CD4-positive, CD25-positive, alpha-beta regulatory T cell (primary cell): ENCODE measurements at regions not wholly inside any gene's neighbourhood (a gene's known extent, or its start where the extent isn't known, plus 50 kb on each side); places are given as distances from the start of the nearest gene placed in this dataset.

Experiments used
- ATAC-seq, 2 donors: fragments of 150-1000 bp; cut with Tn5 transposase; one replicate each; pipeline ENCODE4 v1.10.0; 2021; ENCODE audit warnings: low read depth in 2 of 2, moderate number of reproducible peaks in 2 of 2, moderate library complexity in 1 of 2
- DNase-seq, 3 donors: peaks; one replicate each; pipeline versions ENCODE4 v3.0.0 to v3.0.0-alpha.2; 2012 to 2022; ENCODE audit warnings: mixed read lengths in 1 of 3
- H3K27ac ChIP-seq: one replicate; pipeline ENCODE4 v1.7.0; 2013; ENCODE audit warnings: mild to moderate bottlenecking, low read length; ENCODE audit not compliant: insufficient read depth, poor library complexity, severe bottlenecking
- H3K27me3 ChIP-seq: one replicate; pipeline ENCODE4 v1.7.0; 2013; ENCODE audit warnings: low read length; ENCODE audit not compliant: control insufficient read depth, insufficient read depth
- H3K36me3 ChIP-seq: one replicate; pipeline ENCODE4 v1.7.0; 2013; ENCODE audit warnings: mild to moderate bottlenecking, low read length, moderate library complexity; ENCODE audit not compliant: control insufficient read depth, insufficient read depth
- H3K4me1 ChIP-seq: 2 replicates; pipeline ENCODE4 v1.7.0; 2013; ENCODE audit warnings: mild to moderate bottlenecking, low read length; ENCODE audit not compliant: insufficient read depth, control insufficient read depth, poor library complexity, severe bottlenecking
- H3K4me3 ChIP-seq: one replicate; pipeline ENCODE4 v1.7.0; 2013; ENCODE audit warnings: low read depth, mild to moderate bottlenecking, low read length, moderate library complexity
- H3K9me3 ChIP-seq, 2 experiments: 1 replicate in 1 of 2; 2 replicates in 1 of 2; pipeline ENCODE4 v1.7.0; 2013; ENCODE audit warnings: low read length in 2 of 2, mild to moderate bottlenecking in 1 of 2, moderate library complexity in 1 of 2; ENCODE audit not compliant: control insufficient read depth in 2 of 2
- H3K27ac Mint-ChIP-seq, 3 donors: one replicate each; pipeline ENCODE4 v1.8.0; 2020 to 2022; ENCODE audit warnings: mild to moderate bottlenecking in 3 of 3, mixed read lengths in 3 of 3, moderate library complexity in 2 of 3
- H3K27me3 Mint-ChIP-seq: one replicate; pipeline ENCODE4 v1.8.0; 2022; ENCODE audit warnings: mild to moderate bottlenecking, mixed read lengths
- H3K36me3 Mint-ChIP-seq: one replicate; pipeline ENCODE4 v1.8.0; 2020; ENCODE audit warnings: mixed read lengths
- H3K4me1 Mint-ChIP-seq, 4 donors: one replicate each; pipeline ENCODE4 v1.8.0; 2020 to 2022; ENCODE audit warnings: mixed read lengths in 4 of 4, mild to moderate bottlenecking in 1 of 4
- H3K4me3 Mint-ChIP-seq, 4 donors: one replicate each; pipeline ENCODE4 v1.8.0; 2020 to 2022; ENCODE audit warnings: mild to moderate bottlenecking in 4 of 4, mixed read lengths in 4 of 4, moderate library complexity in 3 of 4
- H3K9me3 Mint-ChIP-seq, 7 donors: one replicate each; pipeline ENCODE4 v1.8.0; 2020 to 2022; ENCODE audit warnings: mixed read lengths in 7 of 7, mild to moderate bottlenecking in 3 of 7, moderate library complexity in 2 of 7

- H3K27ac ChIP-seq = no peak overlapping the region
- ATAC-seq (no peak), DNase-seq (no peak)
- H3K4me3 ChIP-seq = no peak overlapping the region
- no peaks in the 10 kb centered on the region for H3K36me3 ChIP-seq
- Mint-ChIP-seq H3K4me1 (no peaks in the 10 kb centered on the region), H3K27me3 (no peaks in the 10 kb centered on the region), H3K36me3 (no peaks in the 10 kb centered on the region), H3K9me3 (peaks cover 0 to 7% (median 2%) of the 10 kb centered on the region in 7 donors), H3K4me3 (no peak overlapping the region), H3K27ac (no peak overlapping the region)
- no peaks in the 10 kb centered on the region for H3K27me3 ChIP-seq
- H3K4me1 ChIP-seq = no peaks in the 10 kb centered on the region
- H3K9me3 ChIP-seq = no peaks in the 10 kb centered on the region
Measured at GRCh38 chr18:67143028-67143427, 373.5 kb downstream of the DSEL start.

- ATAC-seq (no peak), DNase-seq (no peak)
- H3K4me1 ChIP-seq = no peaks in the 10 kb centered on the region
- H3K36me3 ChIP-seq = no peaks in the 10 kb centered on the region
- Mint-ChIP-seq H3K27ac (no peak overlapping the region), H3K4me1 (no peaks in the 10 kb centered on the region), H3K36me3 (no peaks in the 10 kb centered on the region), H3K4me3 (no peak overlapping the region), H3K9me3 (peaks cover 0 to 7% (median 2%) of the 10 kb centered on the region in 7 donors), H3K27me3 (no peaks in the 10 kb centered on the region)
- no peaks in the 10 kb centered on the region for H3K9me3 ChIP-seq
- H3K27ac ChIP-seq = no peak overlapping the region
- H3K27me3 ChIP-seq = no peaks in the 10 kb centered on the region
- H3K4me3 ChIP-seq = no peak overlapping the region
Measured at GRCh38 chr18:67142604-67143003, 373.9 kb downstream of the DSEL start.

GRCh38 chr18:67140495-67140894 is 376.0 kb downstream of the DSEL start:
- H3K27me3 ChIP-seq = no peaks in the 10 kb centered on the region
- H3K36me3 ChIP-seq = no peaks in the 10 kb centered on the region
- Mint-ChIP-seq H3K9me3 (peaks cover 0 to 7% (median 2%) of the 10 kb centered on the region in 7 donors), H3K4me3 (no peak overlapping the region), H3K4me1 (no peaks in the 10 kb centered on the region), H3K36me3 (no peaks in the 10 kb centered on the region), H3K27ac (no peak overlapping the region), H3K27me3 (no peaks in the 10 kb centered on the region)
- ATAC-seq (no peak), DNase-seq (no peak)
- H3K4me3 ChIP-seq = no peak overlapping the region
- no peaks in the 10 kb centered on the region for H3K9me3 ChIP-seq
- H3K27ac ChIP-seq = no peak overlapping the region
- H3K4me1 ChIP-seq = no peaks in the 10 kb centered on the region

DNA sequence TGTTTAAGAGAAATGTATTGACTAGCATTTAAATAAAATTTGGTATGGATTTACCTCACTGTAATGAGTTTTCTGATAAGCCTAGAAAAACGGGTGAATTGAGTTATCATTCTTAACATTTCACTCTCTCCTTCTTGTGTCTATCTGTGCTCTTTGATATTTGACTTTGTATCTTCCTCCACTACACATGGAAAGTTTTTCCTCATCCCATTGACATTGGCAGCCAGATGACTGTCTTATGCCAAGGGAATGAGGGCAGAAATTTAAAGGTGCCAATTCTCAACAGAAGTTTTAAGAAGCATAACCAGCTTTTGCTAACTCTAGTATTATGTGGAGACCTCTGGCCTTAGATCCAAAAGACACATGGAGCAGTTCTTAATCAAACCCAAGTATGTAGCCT is 376.6 kb downstream of the DSEL start:
- Mint-ChIP-seq H3K4me3 (no peak overlapping the region), H3K27me3 (no peaks in the 10 kb centered on the region), H3K4me1 (no peaks in the 10 kb centered on the region), H3K36me3 (no peaks in the 10 kb centered on the region), H3K27ac (peak overlapping the region in 1 of 3 donors; percentile 33), H3K9me3 (peaks cover 0 to 7% (median 2%) of the 10 kb centered on the region in 7 donors)
- Histone ChIP-seq H3K4me1 (no peaks in the 10 kb centered on the region), H3K27ac (no peak overlapping the region), H3K4me3 (no peak overlapping the region), H3K36me3 (no peaks in the 10 kb centered on the region), H3K27me3 (no peaks in the 10 kb centered on the region), H3K9me3 (no peaks in the 10 kb centered on the region)
- no peak for ATAC-seq
- DNase-seq = no peak

GRCh38 chr18:67135981-67136380 is 380.5 kb downstream of the DSEL start:
- no peak overlapping the region for H3K27ac ChIP-seq
- DNase-seq (no peak), ATAC-seq (no peak)
- H3K4me3 ChIP-seq = no peak overlapping the region
- Mint-ChIP-seq H3K4me3 (no peak overlapping the region), H3K27ac (no peak overlapping the region), H3K4me1 (no peaks in the 10 kb centered on the region), H3K27me3 (no peaks in the 10 kb centered on the region), H3K36me3 (no peaks in the 10 kb centered on the region), H3K9me3 (peaks cover 0 to 16% (median 3%) of the 10 kb centered on the region in 7 donors)
- H3K36me3 ChIP-seq = no peaks in the 10 kb centered on the region
- H3K9me3 ChIP-seq = no peaks in the 10 kb centered on the region
- H3K27me3 ChIP-seq = no peaks in the 10 kb centered on the region
- H3K4me1 ChIP-seq = no peaks in the 10 kb centered on the region

- no peaks in the 10 kb centered on the region for H3K27me3 Mint-ChIP-seq
Measured at GRCh38 chr18:67134911-67135310, 381.6 kb downstream of the DSEL start.

DNA sequence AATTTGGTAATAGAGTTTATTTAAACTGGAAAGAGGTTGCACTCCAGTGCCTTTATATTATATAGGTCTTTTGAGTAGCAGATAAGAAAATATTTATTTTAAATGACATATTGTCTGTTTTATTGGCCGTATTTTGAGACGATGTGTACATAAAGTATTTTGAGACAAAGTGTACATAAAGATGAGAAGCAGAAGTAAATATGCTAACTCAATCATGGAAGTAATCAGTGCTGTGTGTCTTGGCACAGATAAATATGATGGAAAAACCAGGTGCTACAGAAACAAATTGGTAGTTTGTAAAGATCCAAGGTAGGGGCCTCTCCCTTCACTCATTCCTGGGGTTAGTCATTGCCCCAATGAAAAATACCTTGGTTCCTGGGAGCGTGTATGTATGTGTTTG is 382.9 kb downstream of the DSEL start:
- Histone ChIP-seq H3K27ac (no peak overlapping the region), H3K27me3 (no peaks in the 10 kb centered on the region), H3K4me3 (no peak overlapping the region), H3K4me1 (no peaks in the 10 kb centered on the region), H3K9me3 (no peaks in the 10 kb centered on the region), H3K36me3 (no peaks in the 10 kb centered on the region)
- ATAC-seq (no peak), DNase-seq (no peak)
- Mint-ChIP-seq H3K4me3 (no peak overlapping the region), H3K27ac (no peak overlapping the region), H3K4me1 (no peaks in the 10 kb centered on the region), H3K9me3 (peaks cover 0 to 10% (median 3%) of the 10 kb centered on the region in 7 donors), H3K27me3 (no peaks in the 10 kb centered on the region), H3K36me3 (no peaks in the 10 kb centered on the region)

More at GRCh38 chr18:67134911-67135310, 381.6 kb downstream of the DSEL start:
- Mint-ChIP-seq H3K36me3 (no peaks in the 10 kb centered on the region), H3K27ac (no peak overlapping the region), H3K4me3 (no peak overlapping the region), H3K4me1 (no peaks in the 10 kb centered on the region), H3K9me3 (peaks cover 0 to 13% (median 3%) of the 10 kb centered on the region in 7 donors)
- no peaks in the 10 kb centered on the region for H3K4me1 ChIP-seq
- DNase-seq (no peak), ATAC-seq (peak in 1 of 2 donors; percentile 31)
- no peaks in the 10 kb centered on the region for H3K36me3 ChIP-seq
- no peak overlapping the region for H3K27ac ChIP-seq
- no peaks in the 10 kb centered on the region for H3K27me3 ChIP-seq
- no peak overlapping the region for H3K4me3 ChIP-seq
- no peaks in the 10 kb centered on the region for H3K9me3 ChIP-seq

GRCh38 chr18:67132919-67133318 is 383.6 kb downstream of the DSEL start:
- Histone ChIP-seq H3K4me1 (no peaks in the 10 kb centered on the region), H3K4me3 (no peak overlapping the region), H3K27me3 (no peaks in the 10 kb centered on the region), H3K9me3 (no peaks in the 10 kb centered on the region), H3K27ac (no peak overlapping the region), H3K36me3 (no peaks in the 10 kb centered on the region)
- Mint-ChIP-seq H3K36me3 (no peaks in the 10 kb centered on the region), H3K27me3 (no peaks in the 10 kb centered on the region), H3K27ac (no peak overlapping the region), H3K4me3 (no peak overlapping the region), H3K9me3 (peaks cover 3 to 10% (median 6%) of the 10 kb centered on the region in 7 donors), H3K4me1 (no peaks in the 10 kb centered on the region)
- DNase-seq (no peak), ATAC-seq (no peak)
